GDM1 (cell line): ENCODE measurements at regions not wholly inside any gene's neighbourhood (a gene's known extent, or its start where the extent isn't known, plus 50 kb on each side); places are given as distances from the start of the nearest gene placed in this dataset.
"Not testable (repeated sequence)": the region's sequence is repeated elsewhere in the genome, so short reads cannot be mapped to it uniquely, and the experiment has no call there.

ENCODE experiments used
- DNase-seq: peaks from one replicate; lab custom pipeline; 2025; lab: John Stamatoyannopoulos, UW

DNA sequence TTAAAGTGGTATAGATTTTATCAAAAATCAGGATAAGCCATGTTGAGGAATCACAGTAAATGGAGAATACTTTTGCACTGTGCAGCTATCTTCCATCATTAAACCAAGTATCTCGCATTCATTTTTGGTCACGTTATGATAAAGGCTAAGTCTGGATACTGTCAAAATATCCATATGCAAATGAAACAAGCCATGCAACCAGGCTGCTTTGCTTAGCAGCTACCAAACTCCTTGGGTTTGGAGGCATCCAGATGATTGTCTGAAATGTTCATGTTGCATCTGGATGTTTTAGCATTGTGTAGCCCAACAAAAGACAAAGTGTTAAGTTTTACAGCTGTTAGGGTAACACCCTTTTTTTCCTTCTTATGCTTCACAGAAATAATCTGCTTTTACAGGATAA is 322.9 kb upstream of the MDFIC2 start:
- DNase-seq = no peak

DNA sequence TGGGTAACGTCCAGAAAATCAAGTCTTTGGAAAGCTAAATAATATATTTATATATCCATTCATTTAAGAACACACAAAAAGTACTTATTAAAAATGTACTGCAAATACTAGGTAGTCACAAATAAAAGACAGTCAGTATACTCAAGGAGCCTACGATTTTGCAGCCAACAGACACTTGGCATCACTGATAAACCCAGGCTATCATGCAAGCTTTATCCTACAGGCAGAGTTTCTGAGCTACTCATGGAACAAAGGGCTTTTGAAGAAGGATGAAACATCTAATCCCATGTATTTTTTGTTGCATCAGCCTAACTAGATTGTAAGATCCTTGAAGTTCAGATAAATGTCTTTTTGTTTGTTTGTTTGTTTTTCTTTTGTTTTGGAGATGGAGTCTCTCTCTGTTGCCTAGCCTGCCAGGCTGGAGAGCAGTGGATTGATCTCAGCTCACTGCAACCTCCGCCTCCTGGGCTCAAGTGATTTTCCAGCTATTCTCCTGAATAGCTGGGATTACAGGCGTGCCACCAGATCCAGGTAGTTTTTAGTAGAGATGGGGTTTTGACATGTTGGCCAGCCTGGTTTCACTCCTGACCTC is 319.4 kb upstream of the MDFIC2 start:
- DNase-seq = no peak

DNA sequence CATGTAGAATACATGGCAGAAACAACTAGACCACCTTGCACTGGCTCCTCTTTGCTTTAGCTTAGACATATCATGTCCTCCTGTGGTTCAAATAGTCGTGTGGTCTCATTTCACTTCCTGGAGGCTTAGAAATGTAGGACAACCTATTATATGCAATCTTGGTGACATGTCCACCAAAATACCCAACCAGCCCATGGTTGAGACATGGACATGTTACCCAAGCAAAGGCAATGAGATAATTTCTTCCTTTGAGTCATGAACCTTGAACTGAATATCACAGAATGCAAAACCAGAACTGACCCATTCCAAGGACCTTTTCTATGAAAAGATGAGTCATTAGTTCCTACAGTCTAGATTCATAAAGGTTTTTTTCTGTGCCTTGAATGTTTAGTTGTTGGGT is 309.0 kb upstream of the MDFIC2 start:
- no peak for DNase-seq

DNA sequence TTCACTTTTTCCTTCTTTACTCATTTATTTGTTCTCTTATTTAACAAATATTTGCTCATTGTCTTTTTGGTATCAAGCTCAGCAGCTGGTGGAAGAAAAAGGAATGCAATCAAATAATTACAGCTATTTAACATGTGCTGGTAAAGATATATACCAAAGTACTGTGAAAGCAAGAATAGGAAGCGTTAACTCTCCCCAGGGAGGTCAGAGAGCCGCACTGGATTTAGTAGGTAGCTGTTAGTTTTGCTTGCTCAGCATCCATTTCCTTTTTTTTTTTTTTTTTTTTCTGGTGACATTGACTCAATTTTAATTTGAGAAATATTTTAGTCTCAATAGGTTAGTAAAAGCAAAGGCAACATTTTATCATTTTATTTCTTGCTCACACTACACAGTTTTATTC is 308.5 kb upstream of the MDFIC2 start:
- DNase-seq = no peak

DNA sequence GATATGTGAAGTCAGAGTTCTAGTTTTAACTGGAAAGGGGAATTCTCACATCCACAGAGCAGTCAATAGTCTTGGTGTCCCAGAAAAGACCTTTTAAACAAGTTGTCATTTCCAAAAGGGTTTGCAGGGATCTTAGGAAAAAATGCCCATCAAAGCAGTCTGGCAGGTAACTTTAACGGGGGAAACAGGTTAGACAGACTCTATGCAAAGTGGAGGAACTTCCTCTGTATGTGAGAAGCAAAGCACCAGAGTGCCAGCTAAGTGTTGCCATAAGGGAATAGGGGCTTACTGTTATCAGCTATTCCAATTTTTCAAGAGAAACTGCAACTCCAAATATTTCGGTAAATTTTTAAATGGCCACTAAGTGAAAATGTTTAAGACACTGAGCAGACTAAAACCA is 307.9 kb upstream of the MDFIC2 start:
- no peak for DNase-seq

DNA sequence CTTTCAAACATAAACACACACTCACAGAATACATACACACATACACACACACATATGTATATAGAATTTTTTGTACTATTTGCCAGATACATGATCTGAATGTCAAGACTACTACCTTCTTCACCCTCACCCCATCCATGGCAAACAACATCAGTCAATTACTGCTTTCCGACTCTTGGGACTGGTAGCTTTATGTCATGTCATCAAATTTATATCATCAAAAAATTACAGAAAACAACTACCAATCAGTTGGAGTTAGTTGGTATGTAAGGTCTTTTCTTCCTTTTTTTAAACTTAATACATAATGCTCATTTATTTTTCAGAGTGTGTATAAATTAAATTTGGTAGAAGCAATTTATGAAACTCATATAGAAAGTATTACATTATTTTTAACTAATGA is 305.7 kb upstream of the MDFIC2 start:
- no peak for DNase-seq

DNA sequence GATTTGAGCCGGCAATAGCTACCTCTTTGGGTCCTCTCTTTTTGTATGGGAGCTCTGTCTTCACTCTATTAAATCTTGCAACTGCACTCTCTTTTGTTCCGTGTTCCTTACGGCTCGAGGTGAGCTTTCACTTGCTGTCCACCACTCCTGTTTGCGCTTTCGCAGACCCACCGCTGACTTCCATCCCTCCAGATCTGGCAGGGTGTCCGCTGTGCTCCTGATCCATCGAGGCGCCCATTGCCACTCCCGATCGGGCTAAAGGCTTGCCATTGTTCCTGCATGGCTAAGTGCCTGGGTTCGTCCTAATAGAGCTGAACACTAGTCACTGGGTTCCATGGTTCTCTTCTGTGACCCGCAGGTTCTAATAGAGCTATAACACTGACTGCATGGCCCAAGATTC is 304.9 kb upstream of the MDFIC2 start:
- not testable (repeated sequence) for DNase-seq

DNA sequence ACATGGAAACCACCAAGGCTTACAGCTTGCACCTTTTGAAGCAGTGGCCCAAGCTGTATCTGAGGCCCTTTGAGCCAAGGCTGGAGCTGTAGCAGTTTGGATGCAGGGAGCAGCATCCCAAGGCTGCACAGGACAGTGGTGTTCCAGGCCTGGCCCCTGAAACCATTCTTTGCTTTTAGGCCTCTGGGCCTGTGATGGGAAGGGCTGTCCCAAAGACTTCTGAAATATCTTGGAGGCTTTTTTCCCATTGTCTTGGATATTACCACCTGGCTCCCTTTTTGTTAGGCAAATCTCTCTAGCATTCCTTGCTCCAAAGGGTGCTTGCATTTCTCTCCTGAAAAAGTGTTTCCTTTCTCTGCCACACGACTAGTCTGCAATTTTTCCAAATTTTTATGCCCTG is 302.8 kb upstream of the MDFIC2 start:
- no peak for DNase-seq

DNA sequence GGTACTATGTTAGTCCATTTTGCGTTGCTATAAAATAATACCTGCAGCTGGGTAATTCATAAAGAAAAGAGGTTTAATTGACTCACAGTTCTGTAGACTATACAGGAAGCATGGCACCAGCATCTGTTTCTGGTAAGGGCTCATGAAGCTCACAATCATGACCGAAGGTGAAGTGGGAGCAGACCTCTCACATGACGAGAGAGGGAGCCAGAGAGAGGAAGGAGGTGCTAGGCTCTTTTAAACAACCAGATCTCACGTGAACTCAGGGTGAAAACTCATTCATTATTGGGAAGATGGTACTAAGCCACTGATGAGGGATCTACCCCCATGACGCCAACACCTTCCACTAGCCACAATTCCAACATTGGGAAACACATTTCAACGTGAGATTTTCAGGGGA is 301.7 kb upstream of the MDFIC2 start:
- DNase-seq = no peak

DNA sequence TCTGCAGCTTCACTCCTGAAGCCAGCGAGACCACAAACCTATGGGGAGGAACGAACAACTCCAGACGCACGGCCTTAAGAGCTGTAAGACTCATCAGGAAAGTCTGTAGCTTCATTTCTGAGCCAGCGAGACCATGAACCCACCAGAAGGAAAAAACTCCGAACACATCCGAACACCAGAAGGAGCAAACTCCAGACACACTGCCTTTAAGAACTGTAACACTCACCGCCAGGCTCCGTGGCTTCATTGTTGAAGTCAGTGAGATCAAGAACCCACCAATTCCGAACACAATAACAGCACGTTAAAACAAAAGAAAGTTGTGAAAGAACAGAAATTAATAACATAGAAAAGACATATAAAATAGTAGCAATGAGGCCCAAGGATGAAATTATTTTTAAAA is 300.5 kb upstream of the MDFIC2 start:
- no peak for DNase-seq

DNA sequence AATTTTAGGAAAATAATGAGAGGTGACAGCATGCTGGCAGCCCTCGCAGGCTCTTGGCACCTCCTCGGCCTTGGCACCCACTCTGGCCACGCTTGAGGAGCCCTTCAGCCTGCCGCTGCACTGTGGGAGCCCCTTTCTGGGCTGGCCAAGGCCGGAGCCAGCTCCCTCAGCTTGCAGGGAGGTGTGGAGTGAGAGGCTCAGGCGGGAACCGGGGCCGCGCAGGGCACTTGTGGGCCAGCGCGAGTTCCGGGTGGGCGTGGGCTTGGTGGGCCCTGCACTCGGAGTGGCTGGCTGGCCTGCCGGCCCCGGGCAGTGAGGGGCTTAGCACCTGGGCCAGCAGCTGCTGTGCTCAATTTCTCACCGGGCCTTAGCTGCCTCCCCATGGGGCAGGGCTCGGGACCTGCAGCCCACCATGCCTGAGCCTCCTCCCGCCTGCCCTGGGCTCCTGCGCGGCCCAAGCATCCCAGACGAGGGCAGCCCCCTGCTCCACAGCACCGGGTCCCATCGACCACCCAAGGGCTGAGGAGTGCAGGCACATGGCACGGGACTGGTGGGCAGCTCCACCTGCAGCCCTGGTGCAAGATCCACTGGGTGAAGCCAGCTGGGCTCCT is 299.3 kb upstream of the MDFIC2 start:
- DNase-seq = not testable (repeated sequence)

DNA sequence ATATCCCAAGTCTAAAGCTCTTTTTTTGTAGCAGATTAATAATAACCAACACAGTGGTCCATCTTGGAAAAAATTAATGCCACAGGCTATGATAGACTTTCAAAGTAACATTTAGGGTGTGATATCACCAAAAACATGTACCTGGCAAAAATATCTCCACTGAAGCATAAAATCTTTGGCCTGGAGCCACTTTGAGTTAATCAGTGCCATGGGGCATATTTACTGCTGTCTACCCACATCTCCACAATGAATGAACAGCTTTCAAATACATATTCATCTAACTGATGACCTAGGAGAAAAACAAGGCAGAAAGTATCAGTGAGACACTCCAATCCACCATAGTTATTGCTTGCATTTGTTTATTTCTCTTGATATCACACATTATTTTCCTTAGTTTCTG is 296.0 kb upstream of the MDFIC2 start:
- peak; percentile 7 for DNase-seq

DNA sequence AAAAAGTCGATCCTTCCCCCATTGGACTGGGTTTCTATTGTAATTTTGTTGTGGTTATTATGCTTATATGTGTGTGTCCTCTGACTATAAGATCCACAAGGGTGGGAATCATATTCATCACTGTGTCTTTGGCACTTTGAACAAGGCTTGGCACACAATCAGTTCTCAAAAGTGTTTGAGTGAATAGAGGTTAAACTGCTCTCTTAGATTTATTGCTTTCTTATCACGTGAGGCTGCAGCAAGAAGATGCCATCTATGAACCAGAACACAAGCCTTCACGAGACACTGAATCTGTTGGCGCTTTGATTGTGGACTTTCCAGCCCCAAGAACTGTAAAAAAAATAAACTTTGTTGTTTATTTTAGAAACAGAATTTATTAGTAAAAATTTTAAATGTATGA is 295.0 kb upstream of the MDFIC2 start:
- DNase-seq = no peak

DNA sequence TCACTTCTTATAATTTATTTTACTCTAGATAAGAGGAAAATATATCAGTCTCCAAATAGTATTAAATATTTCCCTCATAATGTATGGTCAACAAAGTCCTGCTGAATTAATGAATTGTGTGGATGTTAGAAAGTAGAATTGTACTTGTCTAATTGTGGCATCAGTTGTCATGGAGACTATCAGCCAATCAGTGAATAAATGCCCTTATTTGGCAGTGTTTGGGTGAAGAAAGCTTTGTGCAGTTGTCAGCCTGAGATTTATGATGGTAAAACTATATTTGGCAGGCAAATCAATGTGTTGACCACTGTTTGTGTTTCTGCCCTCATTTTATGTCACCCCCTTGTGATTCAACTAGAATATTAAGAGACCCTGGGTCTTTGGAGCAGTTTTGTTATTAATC is 293.6 kb upstream of the MDFIC2 start:
- no peak for DNase-seq

DNA sequence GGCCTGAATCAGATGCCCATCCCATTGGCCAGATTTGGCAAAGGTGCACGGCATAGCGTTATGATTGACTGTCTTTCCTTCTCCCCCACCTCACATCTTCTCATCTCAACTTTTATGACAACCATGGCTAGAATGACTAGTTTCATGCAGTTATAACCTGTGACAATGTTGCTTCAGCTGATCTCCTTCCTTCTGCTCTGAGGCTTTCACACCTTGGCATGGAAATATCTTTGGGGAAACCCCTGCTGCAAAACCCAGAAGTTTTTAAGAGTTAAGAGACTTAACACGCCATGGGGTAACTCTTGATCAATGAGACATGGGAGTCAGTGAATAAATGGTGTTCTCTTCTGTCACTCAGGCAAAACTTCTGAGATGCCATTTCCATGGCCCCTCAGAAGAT is 290.7 kb upstream of the MDFIC2 start:
- no peak for DNase-seq

DNA sequence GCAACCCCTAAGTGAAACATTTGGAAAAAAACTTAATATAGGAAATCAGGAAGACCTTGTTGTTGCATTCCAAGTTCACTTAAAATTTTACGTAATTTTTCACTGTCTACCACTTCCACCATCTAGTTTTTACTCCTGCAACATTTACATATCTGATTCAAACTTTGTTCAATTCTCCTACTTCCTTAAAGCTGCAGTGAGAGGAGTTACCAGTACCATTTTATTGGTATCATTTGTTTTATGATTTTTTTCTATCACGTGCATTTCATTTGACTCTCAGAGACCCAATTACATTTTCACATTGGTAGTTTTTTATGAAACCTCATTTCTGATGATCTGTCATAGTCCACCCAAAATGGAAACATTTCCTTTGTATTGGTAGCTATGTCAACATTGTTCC is 284.9 kb upstream of the MDFIC2 start:
- DNase-seq = no peak

DNA sequence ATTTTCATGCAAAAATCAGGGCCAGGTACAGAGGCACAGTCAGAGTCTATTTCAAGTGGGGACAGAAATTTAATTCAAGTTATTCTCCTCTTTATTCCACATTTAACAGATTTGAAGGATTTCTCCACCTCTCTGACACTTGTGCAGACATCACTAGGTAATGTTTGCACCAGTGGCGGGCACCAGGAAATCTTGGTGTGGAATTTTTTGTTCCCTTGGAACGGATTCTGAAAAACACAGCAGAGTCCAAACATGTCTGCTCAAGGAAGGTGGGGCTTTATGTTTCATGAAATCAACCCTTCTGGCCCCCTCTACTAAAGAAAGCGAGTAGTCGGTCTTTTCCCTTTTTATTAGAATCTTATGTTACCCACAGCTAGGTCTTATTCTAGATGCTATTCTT is 271.2 kb upstream of the MDFIC2 start:
- DNase-seq = no peak

DNA sequence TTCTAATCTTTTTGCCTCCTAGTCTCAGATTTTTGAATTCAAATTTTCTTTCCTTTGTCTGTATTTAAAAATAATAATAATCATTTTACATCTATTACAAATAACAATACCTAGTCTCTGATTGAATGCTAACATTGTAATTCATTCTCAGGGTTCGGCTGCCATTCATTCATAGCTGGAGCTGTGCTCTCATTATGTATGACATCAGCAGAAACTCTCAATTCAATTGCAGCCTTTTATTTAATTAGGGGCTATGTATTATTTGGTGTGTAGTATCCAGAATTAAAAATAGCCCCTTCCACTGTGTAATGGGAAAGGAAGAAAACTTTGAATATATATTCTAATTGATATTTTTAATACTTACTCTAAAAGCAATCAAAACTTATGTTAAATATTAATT is 270.4 kb upstream of the MDFIC2 start:
- DNase-seq = no peak

DNA sequence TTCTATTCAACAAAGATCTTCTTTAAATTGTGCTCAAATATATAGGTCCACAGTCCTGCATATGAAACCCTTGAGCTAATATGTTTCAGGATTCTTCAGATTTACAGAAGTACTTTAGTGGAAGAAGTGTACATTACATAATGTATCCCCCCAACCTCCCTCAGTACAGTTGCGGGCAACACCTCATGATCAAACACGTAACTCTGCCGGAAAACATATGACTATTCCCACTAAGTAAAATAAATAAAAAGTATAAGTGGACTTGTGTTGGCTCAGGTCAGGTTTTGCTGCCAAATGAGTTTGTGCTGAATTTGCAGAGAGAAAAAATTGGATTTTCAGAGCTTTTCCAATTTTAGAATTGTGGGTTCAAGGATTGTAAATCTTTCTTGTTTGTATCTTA is 267.6 kb upstream of the MDFIC2 start:
- no peak for DNase-seq

DNA sequence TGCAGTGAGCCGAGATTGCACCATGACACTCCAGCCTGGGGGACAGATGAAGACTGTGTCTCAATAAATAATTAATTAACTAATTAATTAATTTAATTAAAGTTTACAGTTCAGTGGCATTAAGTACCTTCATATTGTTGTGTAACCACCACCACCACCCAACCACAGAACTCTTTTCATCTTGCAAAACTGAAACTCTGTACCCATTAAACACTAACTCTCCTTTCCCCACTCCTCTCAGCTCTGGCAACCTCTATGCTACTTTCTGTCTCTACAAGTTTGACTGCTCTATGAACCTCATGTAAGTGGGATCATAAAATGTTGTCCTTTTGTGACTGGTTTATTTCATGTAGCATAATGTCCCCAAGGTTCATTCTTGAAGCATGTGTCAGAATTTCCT is 259.3 kb upstream of the MDFIC2 start:
- DNase-seq = no peak

DNA sequence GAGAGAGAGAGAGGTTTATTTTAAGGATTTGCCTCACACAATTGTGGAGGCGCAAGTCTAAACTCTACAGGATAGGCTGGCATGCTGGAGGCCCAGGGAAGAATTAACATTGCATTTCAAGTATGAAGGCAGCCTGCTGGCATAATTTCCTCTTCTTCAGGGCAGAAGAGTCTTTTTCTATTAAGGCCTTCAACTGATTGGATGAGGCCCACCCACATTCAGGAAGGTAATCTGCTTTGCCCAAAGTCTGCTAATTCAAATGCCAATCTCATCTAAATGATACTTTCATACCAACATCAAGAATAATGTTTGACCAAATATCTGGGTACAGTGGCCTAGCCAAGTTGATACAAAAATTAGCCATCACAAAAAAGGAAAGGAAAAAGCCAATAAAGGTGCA is 258.1 kb upstream of the MDFIC2 start:
- no peak for DNase-seq

DNA sequence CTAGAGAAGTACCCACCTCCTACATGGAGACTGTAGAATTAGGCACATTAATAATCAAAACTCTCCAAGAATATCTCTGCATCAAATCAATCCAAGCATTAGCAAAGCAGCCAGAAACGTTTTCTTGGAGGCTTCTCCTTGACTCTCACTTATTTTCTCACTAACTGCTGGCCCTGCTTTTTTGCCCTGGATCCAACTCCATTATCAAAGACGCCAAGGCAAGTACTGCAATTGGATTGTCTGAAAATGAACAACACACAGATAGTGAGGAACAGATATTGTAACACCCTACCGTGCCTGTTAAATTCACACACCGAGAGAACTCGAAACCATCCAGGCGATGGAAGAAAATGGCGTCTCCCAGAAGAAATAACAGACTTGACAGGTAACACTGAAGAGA is 256.2 kb upstream of the MDFIC2 start:
- no peak for DNase-seq

DNA sequence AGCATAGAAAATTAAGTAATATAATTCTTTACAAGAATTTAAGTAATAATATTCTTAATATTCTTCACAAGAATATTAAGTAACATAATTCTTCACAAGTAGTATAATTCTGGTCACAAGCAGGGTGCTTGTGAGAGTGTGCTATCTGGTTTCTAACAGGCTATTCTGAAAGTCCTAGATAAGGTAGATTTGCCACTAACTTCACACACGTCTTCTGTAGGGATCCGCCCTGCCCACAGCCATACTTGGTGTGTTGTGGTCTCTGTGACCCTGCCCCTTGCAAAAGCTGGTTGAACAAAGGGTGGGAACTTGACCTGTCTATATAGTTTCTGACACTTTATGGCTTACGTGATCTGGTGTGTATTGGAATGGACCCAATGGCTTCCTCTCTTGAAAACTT is 253.4 kb upstream of the MDFIC2 start:
- DNase-seq = no peak

DNA sequence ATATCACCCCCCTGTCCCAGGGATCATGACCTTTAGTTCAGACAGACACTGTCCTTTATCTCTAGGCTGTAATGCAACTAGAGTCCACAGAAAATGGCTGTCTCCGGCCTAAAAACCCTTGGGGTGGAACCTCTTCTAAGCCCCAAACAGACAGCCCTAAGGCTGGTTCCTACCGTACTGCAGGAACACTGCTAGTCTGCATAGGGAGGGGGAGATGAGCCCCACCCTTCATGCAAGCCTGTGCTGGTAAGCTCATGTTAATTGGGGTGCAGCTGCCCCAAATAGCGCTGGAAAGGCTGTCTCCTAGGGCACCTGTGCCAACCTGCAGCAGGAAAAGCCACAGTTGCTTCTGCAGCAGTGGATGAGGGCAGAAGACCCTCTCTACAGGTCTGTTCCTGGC is 252.1 kb upstream of the MDFIC2 start:
- no peak for DNase-seq

DNA sequence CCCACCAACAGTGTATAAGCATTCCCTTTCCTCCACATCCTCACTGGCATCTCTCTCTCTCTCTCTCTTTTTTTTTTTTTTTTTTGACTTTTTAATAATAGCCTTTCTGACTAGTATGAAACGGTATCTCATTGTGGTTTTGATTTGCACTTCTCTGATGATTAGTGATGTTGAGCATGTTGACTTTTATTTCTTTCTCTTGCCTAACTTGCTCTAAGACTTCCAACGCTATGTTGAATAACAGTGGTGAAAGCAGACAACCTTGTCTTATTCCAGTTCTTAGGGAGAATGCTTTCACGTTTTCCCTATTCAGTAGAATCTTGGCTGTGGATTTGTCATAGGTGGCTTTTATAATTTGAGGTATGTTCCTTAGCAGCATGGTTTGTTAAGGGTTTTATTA is 249.4 kb upstream of the MDFIC2 start:
- no peak for DNase-seq
